ENCODE measurements at regions not wholly inside any gene's neighbourhood (a gene's known extent, or its start where the extent isn't known, plus 50 kb on each side); places are given as distances from the start of the nearest gene placed in this dataset.

DNA sequence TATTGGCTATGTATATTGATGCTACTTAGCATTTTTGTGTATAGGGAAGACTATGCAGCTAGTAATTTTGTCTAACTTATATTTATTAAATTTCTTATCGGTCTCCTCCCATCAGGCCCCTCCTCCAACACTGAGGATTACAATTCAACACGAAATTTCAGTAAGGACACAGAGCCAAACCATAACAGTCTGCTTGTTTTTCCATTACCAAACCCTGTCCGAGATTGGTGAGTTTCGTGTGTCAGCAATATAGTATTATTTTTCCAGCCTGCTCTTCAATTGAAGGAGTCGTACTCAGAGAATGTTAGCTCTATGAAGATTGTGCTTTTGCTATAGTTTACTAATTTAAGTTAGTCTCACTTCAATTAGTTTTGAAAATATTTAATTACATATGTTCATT is 1495.3 kb downstream of the MRPL39 start:
- no peak for DNase-seq (ENCODE audit: low spot score)

DNA sequence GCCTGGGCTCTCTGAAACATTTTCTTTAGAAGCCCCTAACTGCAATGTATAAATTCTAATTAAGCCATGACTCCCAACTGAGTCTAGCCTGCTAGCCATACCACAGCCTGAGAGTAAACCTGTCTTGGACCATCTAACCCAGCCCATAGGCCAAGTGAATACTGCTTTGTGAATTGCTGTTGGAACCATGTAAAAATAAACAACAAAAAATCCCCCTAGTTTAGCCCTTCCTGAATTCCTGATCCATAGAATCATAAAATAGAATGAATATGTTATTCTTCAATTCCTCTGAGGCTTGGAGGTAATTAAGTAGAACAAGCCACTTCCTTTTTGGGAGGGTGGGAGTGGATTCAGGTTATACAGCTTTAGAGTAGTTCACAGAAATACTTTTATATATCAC is 1496.4 kb downstream of the MRPL39 start:
- DNase-seq (ENCODE audit: low spot score) = no peak

DNA sequence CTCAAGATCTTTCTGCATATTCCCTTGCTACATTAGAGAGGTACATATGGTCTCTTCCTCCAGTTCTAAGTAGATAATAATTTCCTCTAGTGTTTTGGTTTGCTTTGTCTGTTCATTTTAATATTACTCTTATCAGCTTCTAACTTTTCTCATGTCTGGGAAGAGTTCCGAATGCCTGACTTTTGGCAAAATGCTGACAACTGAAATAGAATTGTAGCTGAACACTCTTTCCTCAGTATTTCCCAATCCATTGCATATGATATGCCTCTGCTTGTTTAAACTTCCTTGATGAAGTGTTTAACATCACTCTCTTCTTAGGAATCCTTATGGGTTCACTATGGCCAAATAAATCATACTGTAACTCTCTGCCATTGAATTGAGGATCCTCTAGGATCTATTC is 1510.1 kb downstream of the MRPL39 start:
- DNase-seq (ENCODE audit: low spot score) = no peak

DNA sequence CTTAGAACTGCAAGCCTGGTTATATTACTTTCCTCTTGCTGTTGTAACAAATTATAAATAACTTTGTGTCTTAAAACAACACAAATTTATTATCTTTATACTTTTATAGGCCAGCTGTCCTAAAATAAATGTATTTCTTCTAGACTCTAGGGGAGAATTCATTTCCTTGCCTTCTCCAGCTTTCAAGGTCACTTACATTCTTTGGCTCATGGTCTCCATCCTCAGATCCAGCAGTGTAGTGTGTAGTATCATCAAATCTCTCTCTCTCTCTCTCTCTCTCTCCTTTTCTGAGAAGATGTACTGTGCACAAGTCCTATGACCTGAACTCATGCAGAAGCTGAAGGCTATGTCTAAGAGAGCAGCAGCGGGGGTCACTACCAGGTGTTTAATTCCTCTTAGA is 1510.6 kb downstream of the MRPL39 start:
- DNase-seq (ENCODE audit: low spot score) = no peak

GRCh38 chr21:24093032-24093431 is 1514.2 kb downstream of the MRPL39 start:
- DNase-seq (ENCODE audit: low spot score) = no peak

GRCh38 chr21:24076179-24076578 is 1531.1 kb downstream of the MRPL39 start:
- DNase-seq (ENCODE audit: low spot score) = no peak

- no peak for DNase-seq (ENCODE audit: low spot score)
These were observed 1551.6 kb downstream of the MRPL39 start for GRCh38 chr21:24055696-24056095.

GRCh38 chr21:24050231-24050630 is 1557.0 kb downstream of the MRPL39 start:
- DNase-seq (ENCODE audit: low spot score) = no peak

DNA sequence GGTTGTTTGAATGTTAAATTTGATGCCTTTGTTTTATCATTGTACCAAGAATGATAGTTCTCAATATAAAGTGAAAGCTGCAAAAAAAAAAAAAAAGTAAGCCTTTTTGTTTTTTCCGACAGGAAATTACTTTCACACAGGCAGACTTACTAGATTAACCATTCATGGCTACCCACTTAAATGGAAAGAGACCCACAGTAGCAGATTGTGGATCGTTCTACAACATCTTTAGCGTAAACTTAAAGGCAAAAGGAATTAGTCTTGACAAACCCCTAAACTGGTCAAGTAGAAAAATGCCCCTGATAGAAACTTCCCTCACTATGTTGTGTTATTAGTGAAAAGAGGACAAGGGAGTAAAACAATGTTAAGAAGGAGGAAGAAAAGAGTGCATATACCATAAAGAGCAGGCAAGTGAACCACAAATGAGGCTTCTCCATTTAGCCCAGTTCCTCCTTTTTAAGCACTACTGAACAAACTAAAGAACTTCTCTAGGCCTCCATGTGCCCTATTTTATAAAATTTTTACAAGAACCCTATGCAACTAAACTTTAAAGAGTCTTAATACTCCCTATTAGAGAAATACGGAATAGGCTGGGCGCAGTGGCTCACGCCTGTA is 1560.3 kb downstream of the MRPL39 start:
- DNase-seq (ENCODE audit: low spot score) = no peak

DNA sequence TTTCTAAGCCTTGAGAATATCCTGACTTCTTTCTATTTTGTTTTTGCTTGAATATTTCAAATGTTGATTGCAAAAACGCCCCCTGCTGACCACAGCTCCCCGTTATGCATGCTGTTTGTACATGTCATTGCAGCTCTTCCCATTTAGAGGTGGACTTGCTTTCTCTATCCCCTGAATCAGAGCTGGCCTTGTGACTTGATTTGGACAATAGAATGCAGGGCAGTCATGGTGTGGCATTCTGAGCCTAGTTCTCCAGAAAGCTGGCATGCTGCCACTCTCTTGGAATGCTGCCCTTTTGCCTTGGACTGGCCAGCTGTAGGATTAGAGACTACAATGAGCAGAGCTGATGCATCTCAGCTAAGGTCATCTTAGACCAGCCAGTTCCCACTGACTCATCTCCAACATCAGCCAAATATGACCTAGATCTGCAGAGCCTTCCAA is 1561.5 kb downstream of the MRPL39 start:
- DNase-seq (ENCODE audit: low spot score) = no peak

DNA sequence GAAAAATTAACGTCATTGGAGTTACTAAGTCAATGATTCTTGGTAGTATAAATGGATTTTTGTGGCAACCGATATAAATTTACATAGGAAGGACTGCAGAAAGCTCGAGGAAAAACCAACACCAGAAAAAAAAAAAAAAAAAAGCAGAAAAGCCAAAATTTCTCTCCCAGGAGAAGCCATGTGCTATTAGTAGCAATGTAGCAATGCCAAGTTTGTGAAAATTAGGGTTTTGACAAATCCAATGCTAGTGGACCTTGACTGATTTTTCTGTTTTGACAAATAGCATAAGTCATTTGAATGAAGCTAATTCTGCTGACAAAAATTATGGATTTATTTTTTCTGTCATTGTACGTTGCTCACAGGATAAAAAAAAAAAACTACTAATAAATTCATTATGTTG is 1561.9 kb downstream of the MRPL39 start:
- DNase-seq (ENCODE audit: low spot score) = no peak

DNA sequence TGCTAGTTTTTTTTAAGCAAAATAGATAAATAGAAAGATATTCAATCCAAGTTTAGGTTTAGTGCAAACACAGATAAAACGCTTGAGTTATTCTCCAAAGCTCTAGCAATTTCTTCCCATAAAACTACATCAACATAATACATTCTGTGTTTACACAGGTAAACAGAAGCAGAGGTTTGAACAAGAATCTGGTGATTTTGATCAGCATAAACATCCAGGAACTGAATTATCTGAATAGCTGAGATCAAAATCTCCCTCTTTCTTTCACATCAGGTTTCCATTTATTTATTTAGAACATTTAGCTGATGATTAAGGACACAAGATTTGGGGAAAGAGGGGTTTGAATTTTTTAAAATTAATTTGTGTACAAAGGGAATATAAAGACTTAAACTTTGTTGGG is 1564.6 kb downstream of the MRPL39 start:
- no peak for DNase-seq (ENCODE audit: low spot score)

- no peak for DNase-seq (ENCODE audit: low spot score)
These were observed 1574.5 kb downstream of the MRPL39 start for GRCh38 chr21:24032709-24033232.

- DNase-seq (ENCODE audit: low spot score) = no peak
These were observed 1579.9 kb downstream of the MRPL39 start for GRCh38 chr21:24027396-24027795.

GRCh38 chr21:24025101-24025500 is 1582.2 kb downstream of the MRPL39 start:
- DNase-seq (ENCODE audit: low spot score) = no peak

DNA sequence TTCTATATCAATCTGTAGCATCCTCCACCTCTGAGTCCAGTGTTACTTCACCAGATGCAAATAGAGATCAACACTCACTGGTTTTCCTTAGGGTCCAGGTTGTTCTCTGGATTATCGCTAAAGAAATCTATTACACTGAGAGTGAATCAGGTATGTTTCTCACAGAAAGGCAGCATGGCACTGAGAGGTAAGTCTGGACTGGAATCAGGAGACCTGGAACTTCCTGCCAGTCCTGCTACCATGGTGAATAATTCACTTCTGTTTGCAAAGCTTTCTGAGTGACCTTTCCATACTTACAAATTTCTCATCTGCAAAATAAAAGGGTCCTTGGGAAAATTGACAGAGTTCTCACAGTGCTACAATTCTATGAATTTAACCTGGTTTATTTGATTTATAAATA is 1583.3 kb downstream of the MRPL39 start:
- no peak for DNase-seq (ENCODE audit: low spot score)

GRCh38 chr21:24023402-24023801 is 1583.9 kb downstream of the MRPL39 start:
- DNase-seq (ENCODE audit: low spot score) = no peak

DNA sequence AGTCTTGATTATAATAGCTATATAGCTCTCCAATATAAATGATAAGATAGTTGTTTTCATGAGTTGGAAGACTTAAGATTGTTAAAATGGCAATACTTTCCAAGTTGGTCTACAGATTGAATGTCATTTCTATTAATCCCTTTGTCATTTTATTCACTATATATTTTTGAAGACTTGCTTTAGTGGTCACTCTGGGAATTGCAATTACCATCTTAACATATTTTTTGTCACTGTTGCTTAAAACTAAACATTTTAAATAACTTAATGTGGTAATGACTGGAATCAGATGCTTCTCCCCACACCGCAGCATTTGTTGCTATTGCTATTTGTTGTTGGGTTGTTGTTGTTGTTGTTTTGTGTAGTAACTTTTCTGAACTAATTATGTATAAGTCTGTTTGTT is 1592.9 kb downstream of the MRPL39 start:
- DNase-seq (ENCODE audit: low spot score) = no peak

GRCh38 chr21:24011087-24011486 is 1596.2 kb downstream of the MRPL39 start:
- DNase-seq (ENCODE audit: low spot score) = no peak

- no peak for DNase-seq (ENCODE audit: low spot score)
These were observed 1599.7 kb downstream of the MRPL39 start for GRCh38 chr21:24007592-24007991.

- DNase-seq (ENCODE audit: low spot score) = no peak
These were observed 1620.3 kb downstream of the MRPL39 start for GRCh38 chr21:23986987-23987386.

DNA sequence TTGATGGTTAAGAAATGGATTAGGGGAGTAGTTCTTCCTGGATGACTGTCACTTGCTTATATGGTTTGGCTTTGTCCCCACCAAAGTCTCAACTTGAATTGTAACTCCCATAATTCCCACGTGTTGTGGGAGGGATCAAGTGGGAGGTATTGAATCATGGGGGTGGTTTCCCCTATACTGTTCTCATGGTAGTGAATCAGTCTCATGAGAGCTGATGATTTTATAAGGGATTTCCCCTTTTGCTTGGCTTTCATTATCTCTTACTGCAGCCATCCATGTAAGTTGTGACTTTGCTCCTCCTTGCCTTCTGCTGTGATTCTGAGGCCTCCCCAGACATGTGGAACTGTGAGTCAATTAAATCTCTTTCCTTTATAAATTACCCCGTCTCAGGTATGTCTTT is 1621.1 kb downstream of the MRPL39 start:
- no peak for DNase-seq (ENCODE audit: low spot score)

- no peak for DNase-seq (ENCODE audit: low spot score)
These were observed 1624.7 kb downstream of the MRPL39 start for GRCh38 chr21:23982546-23982945.

DNA sequence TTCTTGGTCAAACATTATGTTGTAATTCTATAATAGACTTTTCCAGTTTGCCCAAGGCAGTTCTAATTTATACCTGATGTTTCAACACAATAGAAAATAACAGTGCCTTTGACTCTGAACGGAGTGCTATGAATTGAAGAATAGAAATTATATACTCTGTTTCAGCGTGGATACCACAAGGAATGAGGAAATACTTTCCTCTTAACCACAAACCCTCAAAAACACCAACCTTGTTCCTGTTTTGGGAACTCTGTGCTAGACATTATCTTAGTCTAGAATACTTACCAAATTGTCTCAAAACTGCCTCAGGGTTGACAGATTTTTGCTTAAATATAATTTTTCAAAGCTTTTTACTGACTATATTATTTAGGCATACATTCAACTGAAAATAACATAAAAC is 1629.3 kb downstream of the MRPL39 start:
- no peak for DNase-seq (ENCODE audit: low spot score)
